ENCODE measurements at regions not wholly inside any gene's neighbourhood (a gene's known extent, or its start where the extent isn't known, plus 50 kb on each side); places are given as distances from the start of the nearest gene placed in this dataset.

GRCh38 chr4:64174247-64174882 lies 234.9 kb downstream of the TECRL start:
- no peak overlapping the region for H3K27ac ChIP-seq
- DNase-seq = peak in 1 of 2 donors; percentile 56
- H3K4me1 ChIP-seq = no peaks in the 10 kb centered on the region
- 95 to 98% methylated on average over 8 to 10 of the region's 14 CpGs for WGBS, 2 donors
- no peaks in the 10 kb centered on the region for H3K27me3 ChIP-seq
- ATAC-seq (ENCODE audit: low FRiP score in 2 of 2) = peak in 1 of 2 donors; percentile 37
- TF ChIP-seq POLR2A (IDR thresholded peaks at IDR 0.05) (no peak), CTCF (IDR thresholded peaks at IDR 0.05) (no peak), POLR2AphosphoS5 (IDR thresholded peaks at IDR 0.05) (no peak), EP300 (IDR thresholded peaks at IDR 0.05) (no peak)
- H3K9me3 ChIP-seq = no peaks in the 10 kb centered on the region
- H3K4me3 ChIP-seq = no peak overlapping the region
- no peaks in the 10 kb centered on the region for H3K36me3 ChIP-seq

- WGBS, 2 donors = 46 to 55% methylated on average over 3 of the region's 3 CpGs
- Histone ChIP-seq H3K4me1 (no peaks in the 10 kb centered on the region), H3K27ac (no peak overlapping the region), H3K9me3 (no peaks in the 10 kb centered on the region), H3K36me3 (no peaks in the 10 kb centered on the region), H3K27me3 (no peaks in the 10 kb centered on the region), H3K4me3 (no peak overlapping the region)
- DNase-seq (no peak), ATAC-seq (ENCODE audit: low FRiP score in 2 of 2) (no peak)
- TF ChIP-seq CTCF (IDR thresholded peaks at IDR 0.05) = no peak
- no peak for TF ChIP-seq POLR2A (IDR thresholded peaks at IDR 0.05)
- TF ChIP-seq POLR2AphosphoS5 (IDR thresholded peaks at IDR 0.05) = no peak
- TF ChIP-seq EP300 (IDR thresholded peaks at IDR 0.05) = no peak
Observed at GRCh38 chr4:64166365-64166764, 242.9 kb downstream of the TECRL start.

- peaks cover 0 to 3% (median 0%) of the 10 kb centered on the region in 4 donors for H3K4me1 ChIP-seq
- H3K27ac ChIP-seq = no peak overlapping the region
- no peaks in the 10 kb centered on the region for H3K27me3 ChIP-seq
- peak in 1 of 2 donors; percentile 30 for DNase-seq
- no peaks in the 10 kb centered on the region for H3K9me3 ChIP-seq
- WGBS, 2 donors = 10% methylated on average over 7 of the region's 7 CpGs
- H3K36me3 ChIP-seq = no peaks in the 10 kb centered on the region
- TF ChIP-seq POLR2AphosphoS5 (IDR thresholded peaks at IDR 0.05) (no peak), CTCF (IDR thresholded peaks at IDR 0.05) (peak; percentile 24 to 64 (median 46))
- peak overlapping the region in 2 of 4 donors; percentile 6 to 20 for H3K4me3 ChIP-seq
- peak in 1 of 2 donors; percentile 52 for ATAC-seq (ENCODE audit: low FRiP score in 2 of 2)
Observed at GRCh38 chr4:64158648-64159326, 250.5 kb downstream of the TECRL start.

- DNase-seq = no peak
- TF ChIP-seq EP300 (IDR thresholded peaks at IDR 0.05) (no peak), POLR2A (IDR thresholded peaks at IDR 0.05) (no peak), POLR2AphosphoS5 (IDR thresholded peaks at IDR 0.05) (no peak)
- Histone ChIP-seq H3K9me3 (no peaks in the 10 kb centered on the region), H3K27ac (no peak overlapping the region), H3K27me3 (no peaks in the 10 kb centered on the region), H3K4me1 (peaks cover 0 to 3% (median 0%) of the 10 kb centered on the region in 4 donors), H3K36me3 (no peaks in the 10 kb centered on the region), H3K4me3 (no peak overlapping the region)
- WGBS, 2 donors = 96 to 98% methylated on average over 2 of the region's 2 CpGs
- no peak for ATAC-seq (ENCODE audit: low FRiP score in 2 of 2)
Observed at GRCh38 chr4:64157397-64157796, 251.9 kb downstream of the TECRL start.

- no peaks in the 10 kb centered on the region for H3K9me3 ChIP-seq
- H3K4me1 ChIP-seq = peaks cover 0 to 3% (median 0%) of the 10 kb centered on the region in 4 donors
- no peak overlapping the region for H3K4me3 ChIP-seq
- ATAC-seq (ENCODE audit: low FRiP score in 2 of 2) (no peak), DNase-seq (no peak)
- H3K27me3 ChIP-seq = no peaks in the 10 kb centered on the region
- H3K27ac ChIP-seq = no peak overlapping the region
- TF ChIP-seq POLR2A (IDR thresholded peaks at IDR 0.05) (no peak), POLR2AphosphoS5 (IDR thresholded peaks at IDR 0.05) (no peak), CTCF (IDR thresholded peaks at IDR 0.05) (no peak), EP300 (IDR thresholded peaks at IDR 0.05) (no peak)
- no peaks in the 10 kb centered on the region for H3K36me3 ChIP-seq
Observed at GRCh38 chr4:64156253-64156652, 253.0 kb downstream of the TECRL start.
